NCI-H446 (cell line): ENCODE measurements at regions not wholly inside any gene's neighbourhood (a gene's known extent, or its start where the extent isn't known, plus 50 kb on each side); places are given as distances from the start of the nearest gene placed in this dataset.

Experiments
- DNase-seq, 2 experiments: peaks; one replicate each; lab custom pipeline; 2025; lab: John Stamatoyannopoulos, UW

DNA sequence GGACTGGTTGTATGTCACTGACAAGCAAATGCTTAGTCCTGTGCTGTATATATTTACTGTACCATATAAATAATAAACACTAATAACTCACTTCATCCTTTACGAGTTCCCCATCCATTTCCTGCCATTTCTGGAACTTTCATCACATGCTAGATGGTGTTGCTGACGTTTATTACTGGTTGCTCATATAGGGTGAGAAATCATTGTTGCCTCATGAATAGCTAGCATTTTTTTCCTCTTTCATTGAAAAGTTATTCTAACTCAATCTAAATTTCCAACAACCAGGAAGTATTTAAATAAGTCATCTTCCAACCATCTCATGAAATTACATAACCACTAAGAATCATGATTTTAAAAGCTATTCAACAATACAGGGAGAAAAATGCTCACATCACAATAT is 88.6 kb upstream of the RCN1 start:
- no peak for DNase-seq

DNA sequence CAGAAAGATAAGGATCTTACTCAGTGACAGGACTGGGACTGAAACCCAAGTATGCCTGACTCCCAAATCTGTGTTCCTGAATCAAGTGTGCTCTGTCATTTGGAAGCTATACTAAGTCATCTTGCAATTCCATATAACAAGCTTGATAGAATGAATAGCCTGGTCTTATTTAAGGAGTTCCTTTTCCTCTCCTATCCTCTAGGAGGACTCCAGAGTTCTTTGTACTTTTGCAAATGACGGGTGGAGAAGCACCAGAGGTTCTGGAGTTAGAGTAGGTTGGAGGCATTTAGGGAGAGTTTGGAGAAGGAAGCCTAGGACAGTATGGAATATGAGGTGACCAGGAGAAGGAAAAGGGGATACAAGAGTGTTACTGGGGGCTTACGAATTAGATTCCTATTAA is 92.9 kb upstream of the RCN1 start:
- DNase-seq: no peak

DNA sequence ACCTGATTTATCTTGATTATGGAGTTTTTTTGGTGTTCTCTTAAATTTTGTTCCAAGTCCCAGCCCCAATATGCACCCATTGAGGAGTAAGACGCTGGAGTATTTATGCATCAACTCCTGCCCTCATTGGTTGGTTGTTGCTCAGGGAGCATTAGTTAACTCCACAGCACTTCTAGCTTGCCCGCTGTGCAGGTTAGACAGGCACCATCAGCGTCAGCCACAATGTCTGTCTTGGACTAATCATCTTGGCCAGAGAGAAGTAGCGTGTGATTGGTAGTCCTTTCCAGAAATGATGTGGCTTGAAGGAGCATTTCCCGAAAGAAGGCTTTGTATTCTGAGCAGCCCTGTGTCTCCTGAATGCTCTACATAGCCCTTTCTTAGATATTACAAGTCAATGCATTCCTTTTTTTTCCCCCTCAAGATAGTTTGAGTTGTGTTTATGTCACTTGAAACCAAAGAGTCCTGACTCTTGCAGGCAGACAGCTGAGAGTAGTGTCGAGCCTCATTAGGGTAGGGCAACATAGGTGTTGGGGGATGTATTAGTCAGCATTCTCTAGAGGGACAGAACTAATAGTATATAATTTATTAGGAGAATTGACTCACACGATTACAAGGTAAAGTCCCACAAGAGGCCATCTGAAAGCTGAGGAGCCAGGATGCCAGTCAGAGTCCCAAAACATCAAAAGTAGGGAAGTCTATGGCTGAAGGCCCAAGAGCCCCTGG is 94.6 kb upstream of the RCN1 start:
- no peak for DNase-seq

DNA sequence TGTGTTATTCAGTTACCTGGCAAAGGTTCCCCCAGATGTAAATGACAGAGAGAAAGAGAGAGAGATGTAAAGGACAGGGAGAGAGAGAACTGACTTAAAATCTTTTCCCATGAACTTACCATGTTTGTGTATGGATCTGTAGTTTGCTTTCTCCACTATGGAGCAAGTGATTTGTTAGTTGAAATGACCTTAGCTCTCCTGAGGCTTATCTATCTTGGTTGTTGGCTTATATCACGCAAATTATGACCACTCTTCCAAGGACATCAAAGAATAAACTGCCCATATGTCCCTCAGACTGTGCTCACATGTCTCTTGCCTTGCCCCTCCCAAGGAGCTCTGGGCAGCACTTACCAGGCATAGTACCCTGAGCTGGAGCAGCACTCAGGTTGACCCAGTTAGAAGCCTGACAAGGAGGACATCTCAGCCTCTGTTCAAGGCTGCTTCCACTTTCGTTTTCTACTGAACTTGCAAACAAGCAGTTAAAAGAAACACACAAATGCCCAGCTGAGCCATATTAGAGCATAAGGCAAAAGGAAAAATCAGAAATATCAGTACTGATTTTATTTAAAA is 95.3 kb upstream of the RCN1 start:
- DNase-seq: no peak

DNA sequence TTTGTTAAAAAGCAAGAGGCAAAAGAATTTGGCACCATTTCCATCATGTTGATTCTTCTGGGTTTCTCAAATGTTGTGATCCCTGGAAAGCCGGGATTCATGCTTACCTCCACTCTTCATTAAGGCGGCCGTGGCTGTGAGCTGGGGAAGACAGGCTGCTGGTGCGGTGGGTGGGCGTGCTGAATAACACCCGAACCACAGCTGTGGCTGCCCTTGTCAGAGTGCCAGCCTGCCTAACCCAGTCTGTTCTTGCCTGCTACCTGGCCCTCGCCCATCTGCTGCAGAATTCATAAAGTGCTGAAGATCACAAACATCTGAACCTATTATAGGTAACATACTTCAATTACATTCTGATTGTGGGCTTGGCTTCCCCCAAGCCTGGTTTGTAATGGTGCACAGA is 95.8 kb upstream of the RCN1 start:
- DNase-seq: peak in 1 of 2 experiments; percentile 45

DNA sequence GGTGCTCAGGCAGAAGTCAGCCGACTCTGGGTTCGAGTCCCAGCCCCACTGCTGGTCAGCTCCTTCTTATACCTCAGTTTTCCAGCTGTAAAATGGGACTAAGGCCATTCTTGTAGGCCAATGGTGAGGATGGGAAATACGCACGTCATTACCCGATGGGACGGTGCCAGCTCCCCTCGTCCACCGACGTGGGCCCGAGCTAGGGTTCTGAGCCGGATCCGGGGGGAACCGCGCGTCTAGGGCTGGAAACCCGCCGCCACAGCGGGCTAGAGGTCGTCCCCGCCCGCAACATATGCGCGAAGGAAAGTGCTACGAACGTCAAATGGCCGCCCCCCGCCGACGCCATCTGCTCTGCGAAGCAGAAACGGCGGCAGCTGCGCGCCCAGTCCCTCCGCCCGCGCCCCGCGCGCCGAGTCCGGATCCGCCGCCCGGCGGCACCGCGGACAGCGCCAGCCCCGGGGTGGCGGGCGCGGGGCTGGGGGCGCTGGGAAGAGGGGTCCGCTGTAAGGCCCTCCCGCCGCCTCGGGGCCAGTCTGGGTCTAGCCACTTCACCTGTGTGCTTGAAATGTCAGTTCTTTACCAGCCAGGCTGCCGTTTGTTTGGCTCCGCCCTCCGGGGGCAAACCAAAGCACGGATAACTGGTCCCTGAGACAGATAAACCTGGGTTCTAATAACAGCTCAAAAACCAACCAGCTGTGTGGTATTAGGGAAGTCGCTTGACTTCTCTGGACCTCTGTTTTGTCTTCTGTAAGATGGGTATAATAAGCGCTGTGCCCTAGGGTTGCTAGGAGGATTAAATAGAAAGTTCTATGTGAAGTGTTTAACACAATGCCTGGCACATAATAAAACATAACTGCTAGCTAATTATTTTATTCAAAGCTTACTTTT is 103.5 kb upstream of the RCN1 start:
- no peak for DNase-seq

DNA sequence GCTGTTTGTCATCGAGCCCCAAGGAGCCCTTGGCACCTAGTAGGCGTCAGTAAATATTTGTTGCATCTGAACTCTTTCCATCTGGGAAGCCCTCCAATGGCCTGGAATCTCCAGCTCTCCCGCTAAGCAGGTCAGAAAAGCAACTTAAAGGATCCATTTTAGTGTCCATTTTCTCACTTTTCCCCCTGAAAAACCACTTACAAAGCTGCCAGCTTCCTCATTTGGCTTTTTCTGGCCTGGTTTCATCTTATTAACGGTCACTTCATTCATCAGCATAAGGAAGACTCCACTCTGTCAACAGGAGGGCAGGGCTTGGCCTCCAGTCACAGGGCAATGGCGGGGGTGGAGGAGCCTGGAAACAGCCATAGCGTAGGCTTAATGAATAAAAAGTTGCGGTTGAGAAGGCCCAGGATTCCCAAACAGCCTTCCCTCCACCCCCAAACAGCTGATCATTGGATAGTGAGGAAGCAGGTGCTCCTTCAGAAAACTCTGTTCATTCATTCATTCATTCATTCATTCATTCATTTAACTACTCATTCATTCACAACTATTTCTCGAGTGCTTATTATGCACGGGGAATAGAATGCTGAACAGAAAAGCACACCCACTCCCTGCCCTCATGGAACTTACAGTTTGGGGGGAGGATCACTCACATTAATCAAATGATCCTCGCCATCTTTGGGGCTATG is 104.5 kb upstream of the RCN1 start:
- DNase-seq: peak; percentile 82 to 88

DNA sequence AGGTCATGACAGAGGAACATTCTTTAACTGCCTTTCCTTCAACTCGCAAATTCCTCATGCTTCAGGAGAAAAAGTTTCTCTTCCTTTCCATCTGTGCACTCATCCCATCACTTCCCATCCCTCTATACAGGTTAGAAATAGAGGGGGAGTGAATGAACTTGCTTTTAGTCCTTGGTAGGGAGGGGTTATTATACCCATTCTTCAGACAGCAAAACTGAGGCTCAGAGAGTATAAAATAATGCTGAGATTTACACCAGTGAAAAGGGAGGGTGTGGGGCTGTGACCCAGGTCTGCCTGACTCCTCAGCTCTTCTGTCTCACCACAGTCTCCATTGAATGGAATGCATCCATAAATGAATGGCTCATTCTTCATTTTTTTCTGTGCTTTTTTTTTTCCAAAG is 109.4 kb upstream of the RCN1 start:
- no peak for DNase-seq

DNA sequence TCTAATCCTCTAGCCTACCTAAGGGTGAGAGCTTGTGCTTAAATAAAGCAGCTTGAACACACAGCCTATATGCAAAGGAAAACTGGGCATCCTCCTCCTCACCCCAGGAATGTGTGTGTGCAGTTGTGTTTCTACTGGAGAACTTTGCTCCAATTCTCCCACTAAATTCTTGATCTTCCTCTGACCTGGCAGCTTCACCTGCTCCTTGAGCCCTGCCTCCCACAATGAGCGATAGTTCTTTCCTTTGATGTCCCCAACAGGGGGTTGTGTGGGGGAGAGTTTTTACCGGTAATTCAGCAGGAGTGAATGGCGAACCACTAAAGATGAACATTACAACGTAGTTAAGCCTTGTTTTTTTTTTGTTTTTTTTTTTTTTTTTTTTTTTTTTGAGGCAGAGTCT is 113.5 kb upstream of the RCN1 start:
- no peak for DNase-seq

DNA sequence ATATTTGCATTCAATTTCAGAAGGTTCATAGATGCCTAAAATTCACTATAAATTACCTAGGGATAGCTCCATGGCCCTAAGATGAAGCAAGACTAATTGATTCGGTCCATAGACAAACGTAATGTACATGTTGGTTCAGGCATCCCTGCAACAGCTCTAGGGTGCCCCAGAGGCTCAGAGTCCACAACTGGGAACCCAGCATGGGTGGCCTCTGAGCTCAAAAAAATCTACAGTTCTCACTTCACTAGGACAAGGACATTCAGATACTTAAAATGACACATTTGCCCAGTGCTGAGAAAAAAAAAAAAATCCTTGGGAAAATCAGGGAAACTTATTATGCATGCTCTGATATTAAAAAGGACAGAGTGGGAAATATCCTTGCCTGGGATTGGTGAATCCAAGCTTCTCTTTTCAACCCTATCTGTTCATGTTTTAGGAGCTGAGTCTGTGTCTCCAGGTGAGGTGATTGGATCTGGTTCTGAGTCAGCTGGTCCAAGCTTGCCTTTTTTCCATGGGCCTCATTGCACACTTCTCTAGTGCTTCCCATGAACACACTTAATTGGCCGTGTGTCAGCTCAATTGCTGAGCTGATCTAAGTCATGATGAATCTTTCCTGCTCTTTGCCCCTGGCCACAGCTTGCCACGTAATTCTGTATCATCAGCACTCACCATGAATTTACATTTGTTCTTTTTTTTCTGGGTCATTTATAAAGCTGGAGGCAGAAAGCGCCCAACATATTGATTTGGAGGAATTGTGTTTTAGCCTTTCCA is 116.3 kb upstream of the RCN1 start:
- no peak for DNase-seq

DNA sequence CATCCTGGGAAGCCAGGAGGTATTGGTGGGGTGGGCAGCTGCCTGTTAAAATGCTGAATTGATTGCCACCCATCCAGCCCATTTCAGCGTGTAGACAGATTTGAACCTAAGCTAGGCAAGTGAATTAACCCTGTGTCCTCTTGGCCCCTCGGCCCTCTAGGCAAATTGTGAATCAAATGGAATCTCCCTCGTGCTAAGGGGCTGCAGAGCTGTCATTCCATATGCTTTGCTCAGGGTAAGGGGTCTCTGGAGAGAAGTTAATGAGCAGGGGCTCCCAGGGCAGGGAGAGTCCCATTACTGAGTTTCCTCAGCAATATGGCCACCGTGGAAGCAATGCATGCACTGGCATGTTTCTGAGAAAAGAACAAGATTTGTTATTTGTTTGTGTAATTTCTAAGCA is 117.7 kb upstream of the RCN1 start:
- no peak for DNase-seq

DNA sequence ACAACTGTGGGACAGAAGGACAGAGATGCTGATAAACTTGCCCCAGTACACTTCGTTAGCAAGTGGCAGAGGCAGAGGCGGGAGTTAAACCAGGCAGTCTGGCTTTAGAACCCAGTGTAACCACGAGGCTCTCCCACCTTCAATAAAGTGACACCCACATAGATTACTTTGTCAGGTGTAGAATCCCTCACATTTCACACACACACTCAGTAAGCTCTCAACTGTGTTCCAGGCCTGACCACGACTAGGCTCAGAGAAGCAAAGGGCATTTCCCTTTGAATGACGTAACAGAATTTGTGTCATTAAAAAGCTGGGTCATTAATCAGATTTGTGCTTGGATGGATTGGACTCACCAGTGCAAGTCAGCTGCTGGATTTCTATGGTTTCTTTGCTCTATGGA is 118.3 kb upstream of the RCN1 start:
- no peak for DNase-seq

DNA sequence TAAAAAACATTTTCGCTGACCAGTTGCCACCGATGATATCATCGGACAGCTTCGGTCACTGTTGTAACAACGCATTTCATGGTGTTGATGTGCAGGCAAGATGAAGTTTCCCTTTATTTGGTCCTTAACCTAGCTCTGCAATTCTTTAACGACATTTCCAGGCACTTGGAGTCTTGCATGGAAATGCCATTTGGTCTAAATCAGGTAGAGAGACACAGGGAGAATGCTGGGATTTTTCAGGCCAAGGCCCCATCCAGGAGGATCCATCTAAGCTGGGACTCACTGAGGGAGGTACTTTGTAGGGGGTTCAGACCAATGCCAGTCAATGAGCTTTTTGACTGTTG is 121.5 kb upstream of the RCN1 start:
- DNase-seq: no peak

DNA sequence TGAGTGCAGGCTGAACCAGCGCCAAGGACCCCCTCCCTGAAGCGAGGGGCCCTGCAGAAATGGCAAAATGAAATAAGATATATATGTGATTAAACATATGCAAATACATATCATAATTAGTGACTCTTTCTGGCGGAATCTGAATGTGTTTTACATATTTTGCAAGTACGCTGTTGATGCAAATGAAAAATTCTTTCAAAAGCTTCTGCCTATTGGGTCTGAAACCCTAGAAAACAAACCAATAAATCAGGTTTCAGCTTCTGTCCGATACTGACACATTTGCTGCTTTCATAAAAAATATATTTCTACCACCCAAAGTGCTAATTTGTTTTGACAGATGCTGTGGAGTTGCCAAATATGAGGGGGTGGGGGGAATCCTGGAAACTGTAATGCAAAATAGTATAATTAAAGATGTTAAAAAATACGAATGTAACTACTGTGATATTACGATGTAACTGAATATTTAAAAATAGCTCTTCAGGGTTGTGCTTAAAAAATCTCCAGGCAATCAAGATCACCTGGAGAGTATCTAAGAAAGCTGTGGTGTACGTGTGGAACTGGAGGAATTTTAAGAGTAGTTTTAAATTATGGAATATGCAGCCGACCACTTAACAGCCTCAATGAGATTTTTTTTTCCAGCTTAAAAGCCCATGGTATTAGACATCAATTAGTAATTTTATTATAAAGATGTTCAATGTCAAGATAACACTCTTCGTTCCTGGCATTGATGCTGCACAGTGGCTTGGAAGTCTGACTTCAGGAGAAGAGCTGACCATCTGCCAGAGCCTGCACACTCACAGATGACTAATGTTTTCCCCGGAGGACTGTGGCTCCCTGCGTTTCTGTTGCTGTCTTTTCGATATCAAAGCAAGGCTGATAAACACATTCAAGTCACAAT is 122.2 kb upstream of the RCN1 start:
- peak; percentile 69 to 88 for DNase-seq

DNA sequence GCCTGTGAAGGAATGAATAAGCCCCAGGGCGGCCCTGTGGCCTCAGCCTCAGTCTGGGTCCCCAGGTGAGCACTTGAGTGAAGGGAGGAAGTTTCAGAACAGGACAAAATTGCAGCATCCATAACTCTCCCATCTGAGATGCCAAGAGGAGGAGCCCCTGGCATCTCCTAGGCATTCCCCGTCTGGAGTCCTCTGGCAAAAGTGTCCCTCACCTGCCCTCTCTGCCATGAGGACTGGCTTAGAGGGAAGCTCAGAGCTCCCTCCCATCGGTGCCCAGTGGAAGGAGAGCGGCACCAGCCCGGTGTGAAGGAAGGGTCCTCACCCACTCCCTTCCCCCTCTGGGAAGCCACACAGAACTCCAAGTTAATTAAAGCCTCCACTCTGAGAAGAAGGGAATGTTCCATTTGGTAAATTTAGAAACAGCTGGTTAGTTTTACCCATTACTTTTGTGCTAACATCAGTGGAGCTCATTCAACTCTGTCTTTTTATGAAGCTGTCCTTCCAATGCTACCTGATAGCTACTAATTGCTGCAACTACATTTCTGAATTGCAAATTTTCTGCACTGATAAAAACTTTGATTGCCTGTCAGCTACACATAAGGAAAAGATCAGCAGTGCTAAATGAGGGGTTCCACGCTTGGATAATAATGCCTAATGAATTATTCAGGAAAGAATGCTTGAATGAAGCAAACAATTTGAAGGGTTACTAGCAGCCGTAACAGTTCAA is 123.3 kb upstream of the RCN1 start:
- peak in 1 of 2 experiments; percentile 38 for DNase-seq

DNA sequence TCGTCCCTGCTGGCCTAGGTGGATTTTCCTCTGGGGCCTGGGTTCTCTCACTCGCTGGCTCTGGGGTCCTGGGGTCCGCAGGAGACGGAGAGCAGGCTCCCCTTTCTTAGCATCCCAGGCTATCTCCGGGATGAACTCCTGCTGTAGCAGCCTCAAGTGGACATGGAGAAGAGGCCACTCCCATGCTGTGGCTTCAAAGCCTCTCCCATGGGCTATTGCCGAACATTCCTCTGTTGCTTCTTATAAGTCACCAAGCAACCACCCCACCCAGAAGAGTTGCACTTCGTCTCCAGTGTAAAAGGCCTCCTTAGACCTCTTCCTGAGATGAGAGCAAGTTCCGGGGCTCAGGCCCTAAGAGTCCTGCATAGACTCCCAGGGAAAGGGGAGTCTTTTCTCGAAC is 124.0 kb upstream of the RCN1 start:
- DNase-seq: no peak

DNA sequence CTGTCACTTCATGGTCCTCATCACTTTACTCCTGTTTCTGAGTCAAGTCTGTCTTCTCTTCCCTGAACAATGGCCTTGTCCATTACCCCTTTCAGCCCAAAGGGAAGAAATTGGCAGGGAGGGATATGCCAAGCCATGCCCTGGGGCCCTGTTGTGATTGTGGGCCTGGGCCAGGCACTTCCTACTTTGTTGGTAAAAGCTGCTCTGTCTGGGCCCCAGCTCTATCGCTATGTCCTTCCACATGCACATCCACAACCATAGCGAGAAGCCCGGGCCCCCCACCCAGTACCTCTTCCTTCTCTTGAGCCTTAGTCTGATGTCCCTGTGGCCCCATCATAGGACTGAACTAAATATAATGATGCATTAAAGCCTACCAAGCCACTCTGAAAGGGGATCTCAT is 126.7 kb upstream of the RCN1 start:
- no peak for DNase-seq

DNA sequence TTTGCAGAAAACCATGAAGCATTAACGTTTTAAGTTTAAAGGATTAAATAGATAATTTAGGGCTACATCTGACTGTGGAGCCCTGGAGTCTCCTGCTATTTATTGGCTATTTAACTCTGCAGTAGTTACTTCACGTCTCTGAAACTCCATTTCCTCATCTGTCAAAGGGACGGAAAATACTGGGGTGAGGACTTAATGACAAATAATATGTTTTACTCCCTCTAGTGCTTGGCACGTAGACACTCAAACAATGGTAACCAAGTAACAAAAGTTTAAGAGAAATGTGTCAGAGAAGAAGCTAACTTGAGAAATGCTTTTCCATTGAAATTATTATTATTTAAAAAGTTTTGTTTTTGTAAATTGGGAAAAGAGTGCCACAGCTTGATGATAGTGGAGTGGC is 130.7 kb upstream of the RCN1 start:
- no peak for DNase-seq

DNA sequence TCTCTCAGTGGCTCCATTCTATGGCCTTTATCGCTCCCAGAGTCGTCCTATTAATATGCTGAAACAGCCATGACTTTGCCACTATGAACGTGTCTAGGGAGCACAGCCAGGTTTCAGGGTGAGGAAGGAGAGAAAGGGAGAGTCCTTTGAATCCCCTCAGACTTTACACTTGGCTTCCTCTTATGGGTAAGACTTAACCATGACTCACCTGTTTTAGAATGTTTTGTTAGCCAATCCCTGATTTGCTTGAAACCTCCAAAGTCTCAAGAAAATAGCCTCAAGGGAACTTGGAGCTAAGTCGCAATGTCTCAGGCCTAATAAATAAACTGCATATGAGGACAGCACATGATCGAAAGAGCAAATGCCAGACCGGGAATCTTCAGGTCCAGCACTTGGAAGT is 131.2 kb upstream of the RCN1 start:
- DNase-seq: no peak

DNA sequence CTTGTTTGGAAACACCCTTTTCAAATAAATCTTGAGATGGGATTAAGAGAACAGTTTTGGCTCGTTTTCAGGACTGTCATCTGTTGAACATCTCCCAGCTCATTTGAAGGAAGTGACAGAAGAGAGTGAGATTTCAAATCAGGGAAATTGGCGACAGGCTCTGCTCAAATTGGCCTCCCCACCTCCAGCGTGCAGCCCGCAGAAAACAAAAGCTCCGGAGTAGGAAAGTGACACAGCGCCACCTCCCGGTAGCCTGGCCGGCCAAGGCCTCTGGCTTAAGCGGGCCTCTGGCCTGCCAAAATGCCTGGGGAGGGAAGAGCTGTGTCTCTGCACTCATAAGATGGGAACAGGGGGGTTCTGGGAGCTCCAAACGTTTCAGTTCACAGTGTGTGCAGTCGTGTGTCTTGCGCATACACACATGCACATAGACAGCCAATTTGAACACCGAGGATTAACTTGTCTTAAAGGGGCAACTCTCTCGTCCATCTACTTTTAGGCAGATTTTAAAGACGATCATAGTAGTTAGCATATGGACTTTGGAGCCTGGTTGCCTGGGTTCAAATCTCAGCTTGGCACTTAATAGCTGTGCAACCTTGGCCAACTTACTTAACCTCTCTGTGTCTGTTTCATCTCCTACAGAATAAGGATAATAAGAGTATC is 132.7 kb upstream of the RCN1 start:
- peak; percentile 73 to 92 for DNase-seq
